ENCODE measurements at regions not wholly inside any gene's neighbourhood (a gene's known extent, or its start where the extent isn't known, plus 50 kb on each side); places are given as distances from the start of the nearest gene placed in this dataset.

DNA sequence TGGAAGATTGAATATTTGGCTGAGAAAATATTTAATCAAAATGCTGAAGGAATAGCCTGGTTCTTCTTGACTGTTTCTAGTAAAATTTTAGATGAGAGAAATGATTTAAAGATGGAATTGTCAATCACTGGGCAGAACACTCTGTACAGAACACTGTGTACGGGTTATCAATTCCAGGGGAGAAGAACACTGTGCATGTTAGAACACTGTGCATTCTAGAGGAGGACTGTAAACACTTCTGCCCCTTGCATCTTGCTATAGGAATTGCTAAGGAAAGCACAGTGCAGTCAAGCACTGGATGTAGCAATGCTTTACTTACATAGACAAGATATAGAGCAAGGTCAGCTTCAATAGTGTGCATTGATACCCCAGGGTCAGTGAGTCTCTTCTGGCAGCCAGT is 98.7 kb downstream of the RWDD3 start:
- TF ChIP-seq CTCF (IDR thresholded peaks at IDR 0.05 in 4 of 5, conservative IDR thresholded peaks at IDR 0.05 in 1 of 5) (no peak), POLR2A (IDR thresholded peaks at IDR 0.05) (no peak)

All from gastrocnemius medialis (tissue), 4 donors.